HUES64 (cell line): ENCODE measurements at regions not wholly inside any gene's neighbourhood (a gene's known extent, or its start where the extent isn't known, plus 50 kb on each side); places are given as distances from the start of the nearest gene placed in this dataset.

Experiments
- H3K27ac ChIP-seq: 2 replicates; pipeline ENCODE4 v1.7.0; 2013; ENCODE audit warnings: low read depth, low read length, inconsistent platforms
- H3K27me3 ChIP-seq: 2 replicates; pipeline ENCODE4 v1.6.1; 2013; ENCODE audit warnings: mild to moderate bottlenecking, low read length; ENCODE audit not compliant: insufficient read depth
- H3K36me3 ChIP-seq: 2 replicates; pipeline ENCODE4 v1.6.1; 2013; ENCODE audit warnings: mild to moderate bottlenecking, low read length; ENCODE audit not compliant: insufficient read depth
- H3K4me1 ChIP-seq: 2 replicates; pipeline ENCODE4 v1.6.1; 2013; ENCODE audit warnings: mild to moderate bottlenecking, low read length, moderate library complexity; ENCODE audit not compliant: insufficient read depth
- H3K4me3 ChIP-seq: 2 replicates; pipeline ENCODE4 v1.5.1; 2013; ENCODE audit warnings: mild to moderate bottlenecking, low read length, moderate library complexity
- H3K9ac ChIP-seq: 2 replicates; pipeline ENCODE4 v1.6.1; 2013; ENCODE audit warnings: mild to moderate bottlenecking, low read depth, low read length
- H3K9me3 ChIP-seq: 2 replicates; pipeline ENCODE4 v1.6.1; 2013; ENCODE audit warnings: low read depth, low read length; ENCODE audit not compliant: insufficient read depth
- WGBS: fragments of 150-250, 120-280 bp; methylation state at CpG from one replicate; pipeline ENCODE4 v1.1.7; 2013; ENCODE audit warnings: missing lambda C conversion rate; 5-methylcytosine and 5-hydroxymethylcytosine counted together

GRCh38 chr5:32512926-32513325 is 68.4 kb upstream of the ZFR start:
- Histone ChIP-seq H3K4me1 (0 out of 2 replicates have a peak, but pooled peaks cover 1% of the 10 kb centered on the region), H3K4me3 (no peak overlapping the region), H3K9me3 (no peaks in the 10 kb centered on the region), H3K36me3 (no peaks in the 10 kb centered on the region), H3K27ac (no peak overlapping the region), H3K9ac (no peak overlapping the region), H3K27me3 (no peaks in the 10 kb centered on the region)
- WGBS: 95% methylated on average over 2 of the region's 2 CpGs

- H3K27ac ChIP-seq: no peak overlapping the region
- no peak overlapping the region for H3K9ac ChIP-seq
- 0 out of 2 replicates have a peak, but pooled peaks cover 3% of the 10 kb centered on the region for H3K4me1 ChIP-seq
- H3K27me3 ChIP-seq: no peaks in the 10 kb centered on the region
- no peaks in the 10 kb centered on the region for H3K36me3 ChIP-seq
- no peak overlapping the region for H3K4me3 ChIP-seq
- no peaks in the 10 kb centered on the region for H3K9me3 ChIP-seq
- WGBS: 84% methylated on average over 9 of the region's 9 CpGs
Observed at GRCh38 chr5:32511776-32512374, 67.3 kb upstream of the ZFR start.

GRCh38 chr5:32510860-32511259 is 66.3 kb upstream of the ZFR start:
- Histone ChIP-seq H3K36me3 (no peaks in the 10 kb centered on the region), H3K27me3 (no peaks in the 10 kb centered on the region; the same call in 1 of the 2 replicates), H3K27ac (no peak overlapping the region), H3K9ac (no peak overlapping the region), H3K4me1 (peaks cover 7% of the 10 kb centered on the region; the same call in 1 of the 2 replicates), H3K9me3 (no peaks in the 10 kb centered on the region), H3K4me3 (no peak overlapping the region)
- WGBS: 2% methylated on average over 1 of the region's 1 CpG

GRCh38 chr5:32508806-32509805 is 64.6 kb upstream of the ZFR start:
- Histone ChIP-seq H3K27me3 (peaks cover 10% of the 10 kb centered on the region), H3K9ac (no peak overlapping the region), H3K36me3 (no peaks in the 10 kb centered on the region), H3K4me1 (peaks cover 17% of the 10 kb centered on the region), H3K4me3 (no peak overlapping the region), H3K27ac (no peak overlapping the region), H3K9me3 (no peaks in the 10 kb centered on the region)
- WGBS: 97% methylated on average over 8 of the region's 8 CpGs

GRCh38 chr5:32507738-32508434 is 63.3 kb upstream of the ZFR start:
- H3K4me1 ChIP-seq: peaks cover 17% of the 10 kb centered on the region
- WGBS: 78% methylated on average over 6 of the region's 7 CpGs
- no peak overlapping the region for H3K9ac ChIP-seq
- no peaks in the 10 kb centered on the region for H3K9me3 ChIP-seq
- H3K4me3 ChIP-seq: no peak overlapping the region
- no peak overlapping the region for H3K27ac ChIP-seq
- H3K27me3 ChIP-seq: peaks cover 16% of the 10 kb centered on the region
- H3K36me3 ChIP-seq: no peaks in the 10 kb centered on the region

- peaks cover 19% of the 10 kb centered on the region for H3K4me1 ChIP-seq
- WGBS: no CpG with 5 or more reads among the region's 1 CpG
- no peaks in the 10 kb centered on the region for H3K36me3 ChIP-seq
- H3K27ac ChIP-seq: no peak overlapping the region
- peaks cover 27% of the 10 kb centered on the region for H3K27me3 ChIP-seq
- no peaks in the 10 kb centered on the region for H3K9me3 ChIP-seq
- no peak overlapping the region for H3K9ac ChIP-seq
- H3K4me3 ChIP-seq: no peak overlapping the region
Observed at GRCh38 chr5:32506799-32507198, 62.3 kb upstream of the ZFR start.

- Histone ChIP-seq H3K27ac (no peak overlapping the region), H3K36me3 (no peaks in the 10 kb centered on the region), H3K27me3 (peaks cover 32% of the 10 kb centered on the region), H3K9ac (no peak overlapping the region), H3K4me1 (peaks cover 24% of the 10 kb centered on the region), H3K4me3 (no peak overlapping the region), H3K9me3 (no peaks in the 10 kb centered on the region)
- 73% methylated on average over 3 of the region's 3 CpGs for WGBS
Observed at GRCh38 chr5:32506201-32506661, 61.7 kb upstream of the ZFR start.

- H3K27me3 ChIP-seq: peaks cover 36% of the 10 kb centered on the region
- peaks cover 27% of the 10 kb centered on the region for H3K4me1 ChIP-seq
Observed at GRCh38 chr5:32505756-32506155, 61.2 kb upstream of the ZFR start.

GRCh38 chr5:32504989-32505596 is 60.6 kb upstream of the ZFR start:
- Histone ChIP-seq H3K27me3 (peaks cover 40% of the 10 kb centered on the region), H3K9ac (no peak overlapping the region), H3K27ac (no peak overlapping the region), H3K36me3 (no peaks in the 10 kb centered on the region), H3K4me3 (no peak overlapping the region), H3K9me3 (no peaks in the 10 kb centered on the region), H3K4me1 (peaks cover 29% of the 10 kb centered on the region)
- 21% methylated on average over 5 of the region's 8 CpGs for WGBS

More at GRCh38 chr5:32505756-32506155, 61.2 kb upstream of the ZFR start:
- no peak overlapping the region for H3K27ac ChIP-seq
- WGBS: 72% methylated on average over 2 of the region's 2 CpGs
- H3K4me3 ChIP-seq: no peak overlapping the region
- H3K36me3 ChIP-seq: no peaks in the 10 kb centered on the region
- H3K9me3 ChIP-seq: no peaks in the 10 kb centered on the region
- H3K9ac ChIP-seq: no peak overlapping the region

- H3K4me1 ChIP-seq: peaks cover 35% of the 10 kb centered on the region
- H3K27ac ChIP-seq: no peak overlapping the region
- H3K27me3 ChIP-seq: peaks cover 40% of the 10 kb centered on the region
- no peaks in the 10 kb centered on the region for H3K36me3 ChIP-seq
- no peak overlapping the region for H3K4me3 ChIP-seq
- H3K9ac ChIP-seq: no peak overlapping the region
- no peaks in the 10 kb centered on the region for H3K9me3 ChIP-seq
- 80% methylated on average over 8 of the region's 8 CpGs for WGBS
Observed at GRCh38 chr5:32504329-32504988, 59.9 kb upstream of the ZFR start.
